Panc1 (cell line): ENCODE measurements at regions not wholly inside any gene's neighbourhood (a gene's known extent, or its start where the extent isn't known, plus 50 kb on each side); places are given as distances from the start of the nearest gene placed in this dataset.

Experiments used
- POLR2AphosphoS5 ChIP-seq: IDR thresholded peaks from 2 replicates; pipeline ENCODE4 v1.6.1; 2012; ENCODE audit warnings: mild to moderate bottlenecking, low read depth, low read length, moderate library complexity
- REST ChIP-seq, 2 experiments: IDR thresholded peaks; 2 replicates each; pipeline ENCODE4 v1.6.1; 2011 to 2012; ENCODE audit warnings: low read depth in 2 of 2, control low read depth in 1 of 2, low read length in 1 of 2, mild to moderate bottlenecking in 1 of 2, moderate library complexity in 1 of 2; ENCODE audit not compliant: insufficient read depth in 1 of 2
- SIN3A ChIP-seq: IDR thresholded peaks from 2 replicates; pipeline ENCODE4 v1.6.1; 2012; ENCODE audit warnings: low read depth, mild to moderate bottlenecking, low read length, moderate library complexity, borderline replicate concordance; ENCODE audit not compliant: insufficient read depth
- TF ChIP-seq, protein P1 (sequence below): fragments of 450-650 bp; IDR thresholded peaks from 2 replicates; pipeline ENCODE4 v1.5.1; 2017; ENCODE audit warnings: mild to moderate bottlenecking

DNA sequence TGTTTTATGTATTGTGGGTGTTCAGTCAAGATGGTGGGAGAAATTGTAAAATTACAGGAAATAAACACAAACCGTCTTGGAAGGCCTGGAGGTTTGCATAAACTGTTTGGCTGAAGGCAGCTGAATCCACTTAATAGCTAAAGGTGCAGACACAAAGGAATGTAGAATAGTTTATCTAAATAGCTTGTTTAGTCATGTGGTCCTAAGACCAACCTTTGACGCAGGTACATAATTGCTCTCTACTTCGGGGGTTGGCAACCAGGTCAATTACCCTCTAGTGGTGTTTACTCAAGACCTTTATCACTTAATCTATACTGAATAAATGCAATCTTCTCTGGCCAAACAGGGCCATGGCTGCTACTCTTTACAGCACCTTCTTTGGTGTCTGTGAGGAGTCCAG, 502.8 kb downstream of the IGSF11 start:
- TF ChIP-seq, protein P1, sequence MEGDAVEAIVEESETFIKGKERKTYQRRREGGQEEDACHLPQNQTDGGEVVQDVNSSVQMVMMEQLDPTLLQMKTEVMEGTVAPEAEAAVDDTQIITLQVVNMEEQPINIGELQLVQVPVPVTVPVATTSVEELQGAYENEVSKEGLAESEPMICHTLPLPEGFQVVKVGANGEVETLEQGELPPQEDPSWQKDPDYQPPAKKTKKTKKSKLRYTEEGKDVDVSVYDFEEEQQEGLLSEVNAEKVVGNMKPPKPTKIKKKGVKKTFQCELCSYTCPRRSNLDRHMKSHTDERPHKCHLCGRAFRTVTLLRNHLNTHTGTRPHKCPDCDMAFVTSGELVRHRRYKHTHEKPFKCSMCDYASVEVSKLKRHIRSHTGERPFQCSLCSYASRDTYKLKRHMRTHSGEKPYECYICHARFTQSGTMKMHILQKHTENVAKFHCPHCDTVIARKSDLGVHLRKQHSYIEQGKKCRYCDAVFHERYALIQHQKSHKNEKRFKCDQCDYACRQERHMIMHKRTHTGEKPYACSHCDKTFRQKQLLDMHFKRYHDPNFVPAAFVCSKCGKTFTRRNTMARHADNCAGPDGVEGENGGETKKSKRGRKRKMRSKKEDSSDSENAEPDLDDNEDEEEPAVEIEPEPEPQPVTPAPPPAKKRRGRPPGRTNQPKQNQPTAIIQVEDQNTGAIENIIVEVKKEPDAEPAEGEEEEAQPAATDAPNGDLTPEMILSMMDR: no peak
- TF ChIP-seq REST (IDR thresholded peaks at IDR 0.05; ENCODE audit: insufficient read depth in 1 of 2, low read depth in 2 of 2, low read length in 1 of 2) (no peak), POLR2AphosphoS5 (no peak), SIN3A (no peak)
